Keratinocyte (primary cell): ENCODE measurements at regions not wholly inside any gene's neighbourhood (a gene's known extent, or its start where the extent isn't known, plus 50 kb on each side); places are given as distances from the start of the nearest gene placed in this dataset.

Source experiments
- DNase-seq: peaks from one replicate; pipeline ENCODE4 v3.0.0-alpha.2; 2011; ENCODE audit warnings: low read depth, missing footprints, low spot score
- FAIRE-seq: peaks from 2 replicates; lab custom pipeline; 2011; peaks lifted over from hg19 to GRCh38; lab: Jason Lieb, UNC
- H2AFZ ChIP-seq: 2 replicates; pipeline ENCODE4 v1.6.0; 2012; ENCODE audit warnings: low read length, control low read depth, inconsistent platforms; ENCODE audit not compliant: control insufficient read depth
- H3K27ac ChIP-seq: 2 replicates; pipeline ENCODE4 v1.5.1; 2011; ENCODE audit warnings: low read length; ENCODE audit not compliant: control insufficient read depth, insufficient read depth
- H3K27me3 ChIP-seq: 3 replicates; pipeline ENCODE4 v1.6.0; 2011; ENCODE audit warnings: low read length; ENCODE audit not compliant: control insufficient read depth, insufficient read depth; ENCODE audit errors: extremely low read depth
- H3K36me3 ChIP-seq, 2 experiments: 2 replicates in 1 of 2; 3 replicates in 1 of 2; pipeline ENCODE4 v1.5.1; 2011; ENCODE audit warnings: low read length in 2 of 2, mild to moderate bottlenecking in 1 of 2; ENCODE audit not compliant: control insufficient read depth in 2 of 2, insufficient read depth in 2 of 2; ENCODE audit errors: extremely low read depth in 1 of 2
- H3K4me1 ChIP-seq: 3 replicates; pipeline ENCODE4 v1.5.1; 2011; ENCODE audit warnings: low read length; ENCODE audit not compliant: control insufficient read depth, insufficient read depth; ENCODE audit errors: extremely low read depth
- H3K4me2 ChIP-seq: 3 replicates; pipeline ENCODE4 v1.6.0; 2011; ENCODE audit warnings: low read depth, low read length; ENCODE audit not compliant: control insufficient read depth, insufficient read depth; ENCODE audit errors: extremely low read depth
- H3K4me3 ChIP-seq, 3 experiments: fragments of 200-600 bp in 1 of 3; sonication (generic) in 1 of 3; 2 replicates in 2 of 3; 3 replicates in 1 of 3; pipeline ENCODE4 v1.5.1; 2011 to 2016; ENCODE audit warnings: low read length in 3 of 3, mild to moderate bottlenecking in 3 of 3, control low read depth in 2 of 3, inconsistent platforms in 1 of 3, low read depth in 1 of 3, mixed read lengths in 1 of 3, mixed run types in 1 of 3, moderate library complexity in 1 of 3; ENCODE audit not compliant: control insufficient read depth in 2 of 3, insufficient read depth in 2 of 3; ENCODE audit errors: extremely low read depth in 1 of 3
- H3K79me2 ChIP-seq: 2 replicates; pipeline ENCODE4 v1.6.0; 2012; ENCODE audit warnings: low read length; ENCODE audit not compliant: control insufficient read depth, insufficient read depth
- H3K9ac ChIP-seq: 3 replicates; pipeline ENCODE4 v1.6.0; 2011; ENCODE audit warnings: low read length; ENCODE audit not compliant: control insufficient read depth, insufficient read depth; ENCODE audit errors: extremely low read depth
- H3K9me1 ChIP-seq: 3 replicates; pipeline ENCODE4 v1.6.0; 2011; ENCODE audit warnings: low read length; ENCODE audit not compliant: control insufficient read depth, insufficient read depth; ENCODE audit errors: extremely low read depth
- H3K9me3 ChIP-seq: 2 replicates; pipeline ENCODE4 v1.5.1; 2012; ENCODE audit warnings: low read depth, low read length; ENCODE audit not compliant: control insufficient read depth
- H4K20me1 ChIP-seq: 3 replicates; pipeline ENCODE4 v1.6.0; 2011; ENCODE audit warnings: low read length; ENCODE audit not compliant: control insufficient read depth, insufficient read depth; ENCODE audit errors: extremely low read depth
- EZH2 ChIP-seq: IDR thresholded peaks from one replicate; pipeline ENCODE4 v1.6.1; 2012; ENCODE audit warnings: inconsistent platforms, mild to moderate bottlenecking, low read length, moderate library complexity
- dilution Hi-C: fragments of 300-500 bp; cut with MboI; formaldehyde crosslinking; loops from one replicate; pipeline ENCODE4 v1.7.0; 2020; ENCODE audit warnings: low sequenced_read_pairs; ENCODE audit not compliant: extremely low pct_ligation_motif_present
- TF ChIP-seq, protein P1 (sequence below), 3 experiments: IDR thresholded peaks in 1 of 3; conservative IDR thresholded peaks in 1 of 3; optimal IDR thresholded peaks in 1 of 3; 2 replicates in 2 of 3; 3 replicates in 1 of 3; pipeline versions ENCODE3 to v1.5.1; 2011; ENCODE audit warnings: low read length in 3 of 3, mild to moderate bottlenecking in 3 of 3, moderate library complexity in 2 of 3, control low read depth in 1 of 3, inconsistent platforms in 1 of 3; ENCODE audit not compliant: insufficient read depth in 2 of 3; ENCODE audit errors: extremely low read depth in 1 of 3

- FAIRE-seq = no peak
- Histone ChIP-seq H3K9ac (no peak overlapping the region), H2AFZ (no peak overlapping the region), H3K4me3 (no peak overlapping the region), H3K9me3 (no peaks in the 10 kb centered on the region), H3K4me1 (no peaks in the 10 kb centered on the region), H3K27me3 (peaks cover 3% of the 10 kb centered on the region), H3K9me1 (no peaks in the 10 kb centered on the region), H3K79me2 (no peaks in the 10 kb centered on the region), H3K4me2 (no peak overlapping the region), H3K36me3 (no peaks in the 10 kb centered on the region), H3K27ac (no peak overlapping the region), H4K20me1 (no peaks in the 10 kb centered on the region)
- dilution Hi-C loops = no loop called here
- TF ChIP-seq, protein P1, sequence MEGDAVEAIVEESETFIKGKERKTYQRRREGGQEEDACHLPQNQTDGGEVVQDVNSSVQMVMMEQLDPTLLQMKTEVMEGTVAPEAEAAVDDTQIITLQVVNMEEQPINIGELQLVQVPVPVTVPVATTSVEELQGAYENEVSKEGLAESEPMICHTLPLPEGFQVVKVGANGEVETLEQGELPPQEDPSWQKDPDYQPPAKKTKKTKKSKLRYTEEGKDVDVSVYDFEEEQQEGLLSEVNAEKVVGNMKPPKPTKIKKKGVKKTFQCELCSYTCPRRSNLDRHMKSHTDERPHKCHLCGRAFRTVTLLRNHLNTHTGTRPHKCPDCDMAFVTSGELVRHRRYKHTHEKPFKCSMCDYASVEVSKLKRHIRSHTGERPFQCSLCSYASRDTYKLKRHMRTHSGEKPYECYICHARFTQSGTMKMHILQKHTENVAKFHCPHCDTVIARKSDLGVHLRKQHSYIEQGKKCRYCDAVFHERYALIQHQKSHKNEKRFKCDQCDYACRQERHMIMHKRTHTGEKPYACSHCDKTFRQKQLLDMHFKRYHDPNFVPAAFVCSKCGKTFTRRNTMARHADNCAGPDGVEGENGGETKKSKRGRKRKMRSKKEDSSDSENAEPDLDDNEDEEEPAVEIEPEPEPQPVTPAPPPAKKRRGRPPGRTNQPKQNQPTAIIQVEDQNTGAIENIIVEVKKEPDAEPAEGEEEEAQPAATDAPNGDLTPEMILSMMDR (optimal IDR thresholded peaks at IDR 0.05 in 1 of 3, IDR thresholded peaks at IDR 0.05 in 1 of 3, conservative IDR thresholded peaks at IDR 0.05 in 1 of 3; ENCODE audit: extremely low read depth in 1 of 3, insufficient read depth in 2 of 3, low read length in 3 of 3) = no peak
- TF ChIP-seq EZH2 = no peak
- DNase-seq = no peak
Measured at GRCh38 chr6:100186552-100186951, 192.5 kb upstream of the MCHR2 start.

- Histone ChIP-seq H3K79me2 (no peaks in the 10 kb centered on the region), H3K27ac (no peak overlapping the region), H3K4me2 (no peak overlapping the region), H3K9me3 (no peaks in the 10 kb centered on the region), H3K4me1 (no peaks in the 10 kb centered on the region), H3K4me3 (no peak overlapping the region), H3K9ac (no peak overlapping the region), H3K9me1 (no peaks in the 10 kb centered on the region), H4K20me1 (no peaks in the 10 kb centered on the region), H3K27me3 (peaks cover 3% of the 10 kb centered on the region), H3K36me3 (no peaks in the 10 kb centered on the region), H2AFZ (no peak overlapping the region)
- TF ChIP-seq EZH2 = no peak
- TF ChIP-seq, protein P1 (optimal IDR thresholded peaks at IDR 0.05 in 1 of 3, IDR thresholded peaks at IDR 0.05 in 1 of 3, conservative IDR thresholded peaks at IDR 0.05 in 1 of 3; ENCODE audit: extremely low read depth in 1 of 3, insufficient read depth in 2 of 3, low read length in 3 of 3) = no peak
- DNase-seq (no peak), FAIRE-seq (no peak)
- dilution Hi-C loops = no loop called here
Measured at GRCh38 chr6:100185615-100186014, 191.6 kb upstream of the MCHR2 start.
